ENCODE measurements at regions not wholly inside any gene's neighbourhood (a gene's known extent, or its start where the extent isn't known, plus 50 kb on each side); places are given as distances from the start of the nearest gene placed in this dataset.
"Not testable (repeated sequence)": the region's sequence is repeated elsewhere in the genome, so short reads cannot be mapped to it uniquely, and the experiment has no call there.

GRCh38 chr4:145295547-145295946 is 115.2 kb upstream of the OTUD4 start:
- peak; percentile 59 for ATAC-seq

DNA sequence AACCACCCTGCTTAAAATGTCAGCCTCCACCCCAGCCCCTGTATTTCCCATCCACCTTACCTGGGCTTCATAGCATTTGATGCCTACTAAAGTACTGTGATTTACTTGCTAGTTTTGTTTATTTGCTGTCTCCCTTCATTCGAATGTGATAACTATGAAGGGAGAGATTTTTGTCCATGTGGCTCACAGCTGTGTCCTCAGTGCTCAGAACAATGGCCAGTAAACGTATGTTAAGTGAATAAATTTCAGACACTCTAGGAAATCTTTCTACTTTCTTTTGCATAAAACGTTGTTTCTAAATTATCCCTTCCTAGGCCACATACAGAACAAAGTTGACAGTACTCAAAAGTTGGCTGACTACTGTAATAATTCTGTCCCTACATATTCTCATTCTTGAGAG is 114.7 kb upstream of the OTUD4 start:
- no peak for ATAC-seq

- no peak for ATAC-seq
Measured at GRCh38 chr4:145293658-145294057, 113.3 kb upstream of the OTUD4 start.

DNA sequence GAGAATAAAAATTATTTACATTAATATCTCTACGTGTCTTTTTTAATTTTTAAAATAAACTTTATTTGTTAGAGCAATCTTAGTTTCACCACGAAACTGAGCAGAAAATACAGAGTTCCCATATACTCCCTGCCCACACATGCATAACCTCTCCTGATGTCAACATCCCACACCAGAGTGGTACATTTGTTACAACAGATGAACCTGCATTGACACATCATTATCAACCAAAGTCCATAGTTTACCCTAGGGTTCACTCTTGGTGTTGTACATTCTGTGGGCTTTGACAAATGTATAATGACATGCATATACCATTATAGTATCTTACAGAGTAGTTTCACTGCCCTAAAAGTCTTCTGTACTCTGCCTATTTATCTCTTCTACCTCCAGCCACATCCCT is 110.6 kb upstream of the OTUD4 start:
- no peak for ATAC-seq

DNA sequence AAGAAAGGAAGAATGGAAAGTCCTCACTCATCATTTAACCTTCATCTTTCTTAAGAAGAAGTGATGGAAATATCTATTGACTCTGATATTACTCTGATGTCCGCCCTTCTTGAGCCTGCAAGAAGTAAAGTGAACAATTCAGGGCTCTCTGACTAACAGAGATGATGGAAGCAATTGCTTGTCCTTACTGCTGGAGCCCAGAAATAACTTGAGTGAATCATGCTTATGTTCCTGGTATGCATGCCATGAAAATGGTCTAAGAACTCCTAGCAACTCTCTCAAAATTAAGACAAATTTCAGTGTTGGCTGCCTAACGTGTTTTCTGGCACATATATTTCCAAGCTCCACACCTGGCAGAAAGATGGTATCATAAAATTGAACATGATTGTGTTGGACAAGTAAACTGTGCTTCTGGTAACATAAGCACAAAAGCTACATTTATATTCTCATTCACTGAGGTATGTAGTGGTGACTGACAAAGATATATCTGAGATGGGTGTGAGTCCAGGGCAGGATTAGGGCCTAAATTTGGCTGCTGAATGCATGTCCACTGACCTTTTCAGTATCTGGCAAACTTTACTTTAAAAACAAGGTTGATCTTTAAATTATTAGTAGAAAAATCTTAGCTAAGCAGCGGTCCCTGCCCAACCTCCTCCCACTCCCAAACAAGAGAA is 109.2 kb upstream of the OTUD4 start:
- ATAC-seq = no peak

- no peak for ATAC-seq
Measured at GRCh38 chr4:145287351-145287750, 107.0 kb upstream of the OTUD4 start.

DNA sequence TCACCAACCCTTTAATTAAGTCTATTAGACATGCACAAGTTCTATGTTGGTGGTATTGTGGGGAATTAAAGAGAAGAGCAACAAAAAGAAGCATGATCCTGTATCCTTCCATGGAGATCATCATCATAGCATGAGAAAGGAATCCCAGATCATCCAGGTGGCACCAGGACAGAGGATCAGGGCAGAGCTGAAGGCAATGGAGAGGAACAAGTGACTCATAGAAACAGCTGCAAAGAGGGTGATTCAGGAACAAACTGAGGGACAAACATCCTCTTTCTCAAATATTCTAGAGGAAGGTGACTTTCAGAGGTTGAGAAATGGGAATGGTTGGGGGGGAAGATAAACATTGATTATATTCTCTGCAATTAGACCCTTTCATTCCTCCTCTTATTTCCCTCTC is 105.5 kb upstream of the OTUD4 start:
- ATAC-seq = no peak

- ATAC-seq = no peak
Measured at GRCh38 chr4:145283909-145284308, 103.5 kb upstream of the OTUD4 start.

GRCh38 chr4:145281951-145282350 is 101.6 kb upstream of the OTUD4 start:
- ATAC-seq = no peak

DNA sequence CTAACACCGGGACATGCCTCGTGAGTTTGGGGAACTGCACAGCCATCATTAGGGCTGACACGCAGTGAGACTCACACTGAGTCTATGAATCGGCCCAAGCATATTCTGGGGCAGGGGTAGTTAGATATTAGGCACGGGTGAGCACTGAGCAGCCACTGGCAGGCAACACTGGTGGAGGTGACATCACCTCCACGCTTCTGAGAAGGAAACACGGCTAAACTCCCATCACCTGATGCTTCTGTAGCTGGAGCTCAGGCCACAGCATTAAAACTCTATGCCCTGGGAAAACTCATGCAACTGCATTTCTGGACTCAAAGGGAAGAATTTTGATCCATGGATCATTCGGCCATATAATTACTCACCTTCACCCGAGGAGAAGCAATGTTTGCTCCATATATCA is 100.8 kb upstream of the OTUD4 start:
- no peak for ATAC-seq

- peak; percentile 64 for ATAC-seq
Measured at GRCh38 chr4:145280541-145280940, 100.2 kb upstream of the OTUD4 start.

DNA sequence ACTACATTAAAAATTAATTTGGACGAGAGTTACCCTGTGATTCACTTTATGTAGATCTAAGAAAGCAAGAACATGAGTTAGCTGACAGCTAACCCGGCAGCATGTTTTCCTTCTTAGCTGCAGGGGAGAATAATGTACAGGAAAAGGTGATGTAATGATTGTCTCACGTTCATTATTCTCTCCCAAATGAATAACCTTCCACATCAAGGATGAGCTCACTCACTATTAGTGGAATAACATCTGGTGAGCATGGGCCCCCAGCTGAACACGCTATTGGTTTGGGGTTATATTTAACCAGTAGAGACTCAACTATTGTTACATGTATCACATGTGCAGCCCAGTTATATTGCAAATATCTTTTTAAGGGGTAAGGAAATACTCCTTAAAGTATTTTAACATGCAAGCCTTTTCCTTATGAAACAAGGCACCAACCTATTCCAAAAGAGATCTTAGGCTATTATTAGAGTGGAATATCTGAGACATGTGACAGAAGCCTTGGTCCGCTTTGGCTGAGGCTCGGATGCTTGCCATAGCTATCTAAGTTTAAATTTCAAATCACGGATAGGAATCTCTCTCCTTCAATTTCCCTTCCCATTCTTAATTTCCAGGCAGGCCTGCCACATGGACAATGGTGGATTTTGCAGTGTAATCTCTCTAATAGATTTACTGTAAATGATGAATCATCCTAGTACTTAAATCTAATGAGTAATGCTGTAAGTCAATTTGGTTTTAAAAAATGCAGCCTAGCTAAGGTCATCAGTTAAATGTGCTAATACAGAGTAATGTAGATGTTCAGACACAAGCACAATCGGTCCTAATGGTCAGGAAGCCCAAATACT is 99.0 kb upstream of the OTUD4 start:
- ATAC-seq = peak; percentile 86

DNA sequence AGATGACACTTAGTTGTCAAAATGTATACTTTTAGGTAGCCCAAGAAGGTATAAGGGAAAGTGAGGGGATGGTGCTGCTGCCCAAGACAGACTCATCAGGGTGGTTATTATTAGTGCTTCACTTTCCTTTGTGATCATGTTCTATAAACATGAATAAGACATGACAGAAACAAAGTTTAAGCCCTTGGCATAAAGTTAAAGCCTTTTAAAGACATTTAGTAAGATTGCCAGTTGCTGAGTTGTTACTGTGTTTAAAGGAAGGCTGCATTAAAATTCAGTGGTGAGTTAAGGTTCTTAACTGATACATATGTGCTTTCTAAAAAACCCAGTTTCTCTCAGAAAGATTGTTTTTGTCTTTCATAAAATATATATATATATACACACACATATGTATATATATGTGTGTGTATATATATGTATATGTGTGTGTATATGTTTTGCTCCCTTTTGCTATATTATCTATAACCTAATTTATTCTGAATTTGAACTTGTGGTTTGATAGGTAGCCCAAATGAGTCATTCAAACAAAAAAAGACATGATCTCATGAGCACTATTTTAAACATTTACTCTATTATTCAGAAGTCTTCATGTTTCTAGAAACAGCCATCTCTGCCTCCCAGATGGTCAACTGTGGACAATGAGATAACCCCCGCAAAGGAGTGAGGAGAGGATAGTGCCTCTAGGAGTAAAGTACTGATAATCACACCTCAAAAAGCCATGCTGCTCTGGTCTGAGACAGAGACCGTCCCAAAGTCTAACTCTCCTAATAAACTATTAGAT is 98.1 kb upstream of the OTUD4 start:
- ATAC-seq = peak; percentile 41

- no peak for ATAC-seq
Measured at GRCh38 chr4:145277011-145277410, 96.6 kb upstream of the OTUD4 start.

- no peak for ATAC-seq
Measured at GRCh38 chr4:145276050-145276449, 95.7 kb upstream of the OTUD4 start.

GRCh38 chr4:145271194-145271593 is 90.8 kb upstream of the OTUD4 start:
- ATAC-seq = no peak

DNA sequence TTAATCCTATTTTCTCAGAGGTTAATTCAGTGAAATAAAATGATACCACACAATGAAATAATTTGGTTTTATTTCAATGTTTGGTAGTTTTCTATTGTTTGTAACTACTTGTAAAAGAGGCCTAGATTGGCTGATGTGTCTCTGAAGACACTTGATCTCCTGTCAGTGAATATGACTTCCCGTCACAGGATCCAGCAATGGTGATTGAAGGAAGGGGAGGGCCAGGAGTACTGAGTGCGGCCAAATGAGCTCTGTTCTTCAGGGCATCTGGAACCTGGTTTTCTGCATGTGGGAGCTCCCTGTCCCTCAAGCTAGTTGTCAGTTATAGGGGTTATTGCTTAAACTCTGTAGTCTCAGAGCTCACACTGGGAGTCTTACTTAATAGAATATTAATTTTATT is 86.5 kb upstream of the OTUD4 start:
- ATAC-seq = no peak

DNA sequence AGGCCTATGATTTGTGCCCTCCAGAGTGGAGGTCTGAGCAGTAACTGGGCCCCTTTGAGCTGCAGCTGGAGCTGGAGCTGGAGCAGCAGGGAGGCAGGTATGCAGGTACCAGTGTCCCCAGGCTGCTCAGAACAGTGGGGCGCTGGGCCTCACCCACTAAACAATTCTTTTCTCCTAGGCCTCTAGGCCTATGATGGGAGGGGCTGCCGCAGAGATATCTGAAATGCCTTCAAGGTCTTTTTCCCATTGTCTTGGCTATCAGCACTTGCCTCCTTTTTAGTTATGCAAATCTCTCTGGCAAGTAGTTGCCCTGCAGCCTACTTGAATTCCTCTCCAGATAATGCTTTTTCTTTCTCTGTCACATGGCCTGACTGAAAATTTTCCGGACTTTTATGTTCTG is 79.7 kb upstream of the OTUD4 start:
- ATAC-seq = no peak

DNA sequence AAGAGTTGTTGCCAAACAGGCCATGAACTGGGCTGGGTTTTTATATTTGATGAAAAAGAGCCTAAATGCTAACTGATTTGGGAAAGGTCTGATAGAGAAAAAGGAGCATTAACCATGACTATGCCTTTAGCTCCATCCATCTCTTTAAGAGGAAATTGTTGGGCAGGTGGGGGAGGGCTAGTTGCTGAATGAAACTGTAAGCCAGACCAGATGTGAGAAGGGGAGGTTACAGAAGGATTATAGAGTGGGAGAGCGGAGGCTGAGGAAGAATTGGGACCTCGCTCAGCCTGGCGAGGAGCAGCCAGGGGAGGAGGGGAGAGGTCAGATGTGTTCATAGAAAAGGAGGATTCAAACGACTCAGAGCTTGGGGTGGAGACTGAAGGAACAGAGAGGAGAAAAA is 74.9 kb upstream of the OTUD4 start:
- ATAC-seq = not testable (repeated sequence)

- ATAC-seq = no peak
Measured at GRCh38 chr4:145252190-145252589, 71.8 kb upstream of the OTUD4 start.

- no peak for ATAC-seq
Measured at GRCh38 chr4:145251391-145251790, 71.0 kb upstream of the OTUD4 start.

DNA sequence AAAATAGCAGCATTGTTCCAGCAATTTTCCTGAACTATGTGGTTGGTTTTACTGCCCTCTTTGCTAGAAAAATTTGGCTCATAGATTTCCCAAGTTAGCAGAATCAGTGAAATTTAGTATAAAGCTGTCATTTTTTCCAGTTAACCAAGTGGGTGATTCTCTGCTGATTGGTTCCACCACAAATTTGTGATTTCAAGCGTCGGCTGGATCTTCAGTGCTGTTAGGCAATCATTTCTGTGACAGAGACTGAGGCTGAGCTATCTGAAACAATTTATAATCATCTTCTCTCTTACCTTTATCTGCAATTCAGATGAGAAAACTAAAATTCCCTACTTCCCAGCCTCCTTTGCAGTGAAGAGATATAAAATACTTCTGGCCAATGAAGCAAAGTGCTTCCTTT is 68.6 kb upstream of the OTUD4 start:
- no peak for ATAC-seq

- ATAC-seq = no peak
Measured at GRCh38 chr4:145248502-145248901, 68.1 kb upstream of the OTUD4 start.
